ENCODE measurements at regions not wholly inside any gene's neighbourhood (a gene's known extent, or its start where the extent isn't known, plus 50 kb on each side); places are given as distances from the start of the nearest gene placed in this dataset.

GRCh38 chr9:107612136-107612535 is 122.6 kb upstream of the KLF4 start:
- TF ChIP-seq, protein P1, sequence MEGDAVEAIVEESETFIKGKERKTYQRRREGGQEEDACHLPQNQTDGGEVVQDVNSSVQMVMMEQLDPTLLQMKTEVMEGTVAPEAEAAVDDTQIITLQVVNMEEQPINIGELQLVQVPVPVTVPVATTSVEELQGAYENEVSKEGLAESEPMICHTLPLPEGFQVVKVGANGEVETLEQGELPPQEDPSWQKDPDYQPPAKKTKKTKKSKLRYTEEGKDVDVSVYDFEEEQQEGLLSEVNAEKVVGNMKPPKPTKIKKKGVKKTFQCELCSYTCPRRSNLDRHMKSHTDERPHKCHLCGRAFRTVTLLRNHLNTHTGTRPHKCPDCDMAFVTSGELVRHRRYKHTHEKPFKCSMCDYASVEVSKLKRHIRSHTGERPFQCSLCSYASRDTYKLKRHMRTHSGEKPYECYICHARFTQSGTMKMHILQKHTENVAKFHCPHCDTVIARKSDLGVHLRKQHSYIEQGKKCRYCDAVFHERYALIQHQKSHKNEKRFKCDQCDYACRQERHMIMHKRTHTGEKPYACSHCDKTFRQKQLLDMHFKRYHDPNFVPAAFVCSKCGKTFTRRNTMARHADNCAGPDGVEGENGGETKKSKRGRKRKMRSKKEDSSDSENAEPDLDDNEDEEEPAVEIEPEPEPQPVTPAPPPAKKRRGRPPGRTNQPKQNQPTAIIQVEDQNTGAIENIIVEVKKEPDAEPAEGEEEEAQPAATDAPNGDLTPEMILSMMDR (conservative IDR thresholded peaks at IDR 0.05; ENCODE audit: low read depth, low read length), result no peak
- TF ChIP-seq POLR2A (IDR thresholded peaks at IDR 0.05; ENCODE audit: low read depth, low read length), result no peak
- no peak for TF ChIP-seq BHLHE40 (IDR thresholded peaks at IDR 0.05; ENCODE audit: low read depth, low read length)
